VCaP (cell line): ENCODE measurements at regions not wholly inside any gene's neighbourhood (a gene's known extent, or its start where the extent isn't known, plus 50 kb on each side); places are given as distances from the start of the nearest gene placed in this dataset.

ENCODE experiments used
- H3K27ac ChIP-seq: fragments of 450-650 bp; 2 replicates; pipeline ENCODE4 v1.5.1; 2017
- TF ChIP-seq, protein P1 (sequence below): fragments of 450-650 bp; conservative IDR thresholded peaks from 2 replicates; pipeline ENCODE4 v1.5.1; 2017; ENCODE audit warnings: mild to moderate bottlenecking, moderate library complexity

DNA sequence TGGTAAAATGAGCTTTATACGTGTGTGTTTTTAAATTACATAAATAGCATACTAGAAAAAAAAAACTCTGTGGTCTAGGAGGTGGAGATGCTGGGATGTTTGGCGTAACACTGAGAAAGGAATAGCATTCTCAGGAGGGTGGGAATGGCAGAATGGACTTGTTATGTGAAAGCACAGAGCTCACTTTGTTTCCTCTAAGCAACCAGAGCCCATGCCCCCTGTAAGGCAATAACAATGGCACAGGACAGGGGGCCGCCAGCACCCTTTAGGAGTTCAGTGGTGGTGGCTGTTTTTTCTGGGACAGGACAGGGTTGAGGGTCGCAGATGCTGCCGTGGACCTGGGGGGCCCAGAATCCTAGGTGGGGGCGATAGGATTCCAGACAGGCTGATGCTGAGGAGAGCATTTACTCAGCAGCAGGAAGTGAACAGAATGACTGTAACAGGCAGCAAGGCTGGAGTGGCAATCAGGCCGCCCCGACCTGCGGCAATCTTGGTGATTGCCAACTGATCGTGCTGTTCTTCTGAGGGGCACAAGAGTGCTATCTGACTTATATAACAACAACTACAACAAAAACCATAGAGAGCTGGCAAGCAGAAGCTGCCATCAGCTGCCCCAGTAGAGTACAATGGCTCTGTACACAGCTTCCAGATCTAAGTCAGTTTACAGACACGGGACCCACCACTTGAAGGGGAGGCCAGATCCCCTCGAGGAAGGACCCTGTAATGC is 160.4 kb downstream of the UACA start:
- no peak overlapping the region for H3K27ac ChIP-seq
- TF ChIP-seq, protein P1, sequence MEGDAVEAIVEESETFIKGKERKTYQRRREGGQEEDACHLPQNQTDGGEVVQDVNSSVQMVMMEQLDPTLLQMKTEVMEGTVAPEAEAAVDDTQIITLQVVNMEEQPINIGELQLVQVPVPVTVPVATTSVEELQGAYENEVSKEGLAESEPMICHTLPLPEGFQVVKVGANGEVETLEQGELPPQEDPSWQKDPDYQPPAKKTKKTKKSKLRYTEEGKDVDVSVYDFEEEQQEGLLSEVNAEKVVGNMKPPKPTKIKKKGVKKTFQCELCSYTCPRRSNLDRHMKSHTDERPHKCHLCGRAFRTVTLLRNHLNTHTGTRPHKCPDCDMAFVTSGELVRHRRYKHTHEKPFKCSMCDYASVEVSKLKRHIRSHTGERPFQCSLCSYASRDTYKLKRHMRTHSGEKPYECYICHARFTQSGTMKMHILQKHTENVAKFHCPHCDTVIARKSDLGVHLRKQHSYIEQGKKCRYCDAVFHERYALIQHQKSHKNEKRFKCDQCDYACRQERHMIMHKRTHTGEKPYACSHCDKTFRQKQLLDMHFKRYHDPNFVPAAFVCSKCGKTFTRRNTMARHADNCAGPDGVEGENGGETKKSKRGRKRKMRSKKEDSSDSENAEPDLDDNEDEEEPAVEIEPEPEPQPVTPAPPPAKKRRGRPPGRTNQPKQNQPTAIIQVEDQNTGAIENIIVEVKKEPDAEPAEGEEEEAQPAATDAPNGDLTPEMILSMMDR = no peak

DNA sequence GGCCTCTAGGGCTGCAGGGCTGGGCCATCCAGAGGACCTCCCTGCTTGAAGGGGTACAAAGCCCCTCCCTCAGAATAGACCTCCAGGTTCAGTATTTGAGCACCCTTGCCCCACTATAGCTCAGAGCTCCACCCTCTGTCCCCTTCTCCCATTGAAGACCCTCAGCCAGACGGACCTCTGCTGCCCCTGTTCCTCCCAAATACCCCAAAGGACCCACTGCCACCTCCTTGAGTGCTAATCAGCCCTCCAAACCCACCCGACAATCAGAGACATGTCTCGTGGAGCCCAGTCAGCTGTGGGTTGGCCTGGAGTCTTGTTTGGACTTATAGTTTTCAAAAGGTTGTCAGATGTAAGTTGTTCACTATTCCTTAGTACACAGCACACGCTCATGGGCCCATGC is 161.1 kb downstream of the UACA start:
- no peak overlapping the region for H3K27ac ChIP-seq
- TF ChIP-seq, protein P1 = no peak

DNA sequence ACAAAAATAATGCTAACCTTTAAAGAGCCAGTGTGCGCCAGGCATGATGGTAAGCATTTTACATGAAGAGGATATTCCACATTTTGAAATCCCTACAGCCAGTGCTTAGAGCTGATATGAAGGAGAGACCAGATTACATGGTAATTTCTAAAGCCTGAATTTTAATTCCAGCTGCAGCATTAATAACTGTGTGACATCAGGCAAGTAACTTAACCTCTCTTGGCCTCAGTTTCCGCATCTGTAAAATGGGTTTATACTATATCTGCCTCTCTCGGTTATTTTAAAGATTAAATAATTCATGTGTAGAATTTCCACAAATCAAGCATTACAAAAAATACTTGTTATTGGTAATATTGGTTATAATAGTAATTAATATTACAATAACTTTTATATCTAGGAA is 165.4 kb downstream of the UACA start:
- no peak overlapping the region for H3K27ac ChIP-seq
- TF ChIP-seq, protein P1 = no peak

DNA sequence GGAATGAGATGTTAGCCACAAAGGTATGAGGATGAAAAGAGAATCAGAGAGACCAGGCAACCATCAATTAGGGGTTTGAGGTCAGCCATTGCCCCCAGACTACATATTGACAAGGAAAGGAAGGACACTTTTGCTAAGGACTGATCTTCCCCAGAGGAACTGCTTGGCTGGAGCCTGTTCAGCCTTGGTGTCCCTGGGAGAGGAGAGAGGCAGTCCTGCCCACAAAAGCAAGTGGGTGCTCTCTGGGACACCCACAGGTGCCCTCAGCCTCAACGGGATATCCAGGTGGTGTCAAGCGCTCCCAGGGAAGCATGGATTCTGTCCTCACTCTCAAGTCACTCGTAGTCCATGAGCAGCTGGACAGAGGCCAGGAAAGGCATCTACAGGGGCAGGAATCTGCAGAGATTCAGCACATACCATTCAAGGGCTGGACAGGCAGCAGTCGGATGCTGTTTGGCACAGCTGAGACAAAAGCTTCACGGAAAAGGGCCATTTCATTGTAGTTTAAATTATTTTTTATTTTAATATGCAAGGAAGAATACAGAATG is 166.2 kb downstream of the UACA start:
- H3K27ac ChIP-seq = no peak overlapping the region
- TF ChIP-seq, protein P1 = no peak

DNA sequence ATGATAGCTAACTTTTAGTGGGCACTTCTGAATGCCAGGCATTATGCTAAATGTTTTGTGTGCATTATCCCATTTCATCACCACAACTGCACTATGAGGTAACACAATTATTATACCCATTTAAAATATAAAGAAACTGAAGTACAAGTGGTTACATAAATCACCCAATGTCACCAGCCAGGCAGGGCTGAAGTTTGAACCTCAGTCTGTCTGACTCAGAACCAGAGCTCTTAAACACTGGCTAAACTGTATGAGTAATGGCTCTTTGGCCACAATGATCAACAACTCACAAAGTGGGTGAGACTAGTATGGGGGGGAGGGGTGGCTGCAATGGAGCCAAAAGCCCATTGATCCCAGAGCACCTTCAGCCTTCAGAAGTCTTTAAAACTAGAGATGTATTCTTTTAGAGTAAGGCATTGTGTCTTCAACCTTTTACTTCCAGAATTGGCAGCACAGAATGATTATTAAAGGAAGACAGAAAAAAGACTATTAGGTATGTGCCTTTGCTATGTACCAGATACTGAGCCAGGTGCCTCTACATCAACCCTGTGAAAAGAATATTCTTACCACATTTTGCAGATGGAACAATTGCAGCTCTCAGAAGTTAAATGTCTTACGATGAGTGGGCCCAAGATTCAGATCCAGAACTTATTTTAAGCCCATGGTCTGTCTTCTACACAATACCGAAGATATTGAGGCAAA is 166.9 kb downstream of the UACA start:
- H3K27ac ChIP-seq = no peak overlapping the region
- TF ChIP-seq, protein P1 = no peak

DNA sequence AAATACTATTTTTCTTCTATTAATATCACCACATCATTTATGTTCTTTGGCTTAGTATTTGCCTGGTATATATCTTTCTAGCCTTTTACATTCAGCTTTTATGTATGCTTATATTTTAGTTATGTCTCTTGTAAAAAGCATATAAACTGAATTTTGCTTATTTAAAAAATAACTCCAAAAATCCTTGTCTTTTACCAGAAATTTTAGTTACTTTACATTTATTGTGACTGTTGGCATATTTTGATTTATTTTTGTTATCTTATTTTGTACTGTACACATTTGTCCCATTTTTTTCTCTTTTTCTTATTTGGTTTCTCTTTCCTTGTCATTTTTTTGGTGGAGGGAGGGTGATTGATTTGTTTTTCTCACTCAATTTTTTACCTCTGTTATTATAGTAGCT is 169.6 kb downstream of the UACA start:
- H3K27ac ChIP-seq = no peak overlapping the region
- TF ChIP-seq, protein P1 = no peak

DNA sequence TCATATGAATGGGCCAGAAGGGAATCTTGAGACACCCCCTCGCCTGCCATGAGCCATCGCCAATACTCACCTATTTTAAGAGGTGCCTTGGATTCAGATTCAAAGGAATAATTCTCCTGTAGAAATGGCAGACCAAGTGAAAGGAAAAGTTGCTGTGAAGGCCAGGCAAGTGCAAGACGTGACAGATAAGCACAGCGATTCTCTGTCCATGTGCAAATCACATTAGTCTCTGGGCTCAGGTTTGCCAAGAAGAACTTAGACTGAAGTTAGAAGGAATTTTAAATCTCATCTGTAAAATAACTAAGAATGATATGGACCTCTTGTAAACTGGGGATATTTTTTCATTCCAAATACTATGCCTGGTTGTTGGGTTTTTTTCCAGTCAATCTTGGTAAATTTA is 173.6 kb downstream of the UACA start:
- H3K27ac ChIP-seq = no peak overlapping the region
- TF ChIP-seq, protein P1 = no peak
